Trophoblast cell (in vitro differentiated cells and primary cell): ENCODE measurements at regions not wholly inside any gene's neighbourhood (a gene's known extent, or its start where the extent isn't known, plus 50 kb on each side); places are given as distances from the start of the nearest gene placed in this dataset.
A peak's percentile ranks its signal among the peaks of the same experiment; 100 is the strongest.

Experiments
- DNase-seq, 2 donors: peaks; one replicate each; pipeline ENCODE4 v3.0.0-alpha.2; 2016
- H2AFZ ChIP-seq: 2 replicates; pipeline ENCODE4 v1.6.1; 2013; ENCODE audit warnings: low read length, moderate library complexity, mild to moderate bottlenecking; ENCODE audit not compliant: insufficient read depth, poor library complexity
- H2AK5ac ChIP-seq: 2 replicates; pipeline ENCODE4 v1.6.1; 2013; ENCODE audit warnings: mild to moderate bottlenecking, low read length
- H2BK120ac ChIP-seq: 2 replicates; pipeline ENCODE4 v1.6.1; 2013; ENCODE audit warnings: low read length, mild to moderate bottlenecking, moderate library complexity; ENCODE audit not compliant: insufficient read depth, poor library complexity
- H2BK12ac ChIP-seq: 2 replicates; pipeline ENCODE4 v1.6.1; 2013; ENCODE audit warnings: mild to moderate bottlenecking, low read length, moderate library complexity
- H2BK5ac ChIP-seq: 2 replicates; pipeline ENCODE4 v1.6.1; 2013; ENCODE audit warnings: low read length, low read depth, moderate library complexity, mild to moderate bottlenecking; ENCODE audit not compliant: poor library complexity
- H3K14ac ChIP-seq: 2 replicates; pipeline ENCODE4 v1.6.1; 2013; ENCODE audit warnings: mild to moderate bottlenecking, low read length
- H3K18ac ChIP-seq: 2 replicates; pipeline ENCODE4 v1.6.1; 2013; ENCODE audit warnings: mild to moderate bottlenecking, low read length
- H3K23ac ChIP-seq: 2 replicates; pipeline ENCODE4 v1.6.1; 2013; ENCODE audit warnings: low read length
- H3K27ac ChIP-seq: 2 replicates; pipeline ENCODE4 v1.5.1; 2013; ENCODE audit warnings: low read depth, mild to moderate bottlenecking, inconsistent platforms, low read length, moderate library complexity
- H3K27me3 ChIP-seq: 2 replicates; pipeline ENCODE4 v1.6.1; 2013; ENCODE audit warnings: inconsistent platforms, mild to moderate bottlenecking, low read length, moderate library complexity; ENCODE audit not compliant: insufficient read depth
- H3K36me3 ChIP-seq, 2 experiments: 1 replicate in 1 of 2; 2 replicates in 1 of 2; pipeline ENCODE4 v1.6.1; 2013; ENCODE audit warnings: low read length in 2 of 2, mild to moderate bottlenecking in 2 of 2, moderate library complexity in 1 of 2; ENCODE audit not compliant: insufficient read depth in 2 of 2, control insufficient read depth in 1 of 2
- H3K4ac ChIP-seq: 2 replicates; pipeline ENCODE4 v1.6.1; 2013; ENCODE audit warnings: low read depth, mild to moderate bottlenecking, low read length, moderate library complexity
- H3K4me1 ChIP-seq, 2 experiments: 1 replicate in 1 of 2; 2 replicates in 1 of 2; pipeline ENCODE4 v1.6.1; 2013; ENCODE audit warnings: low read length in 2 of 2, mild to moderate bottlenecking in 2 of 2, moderate library complexity in 1 of 2; ENCODE audit not compliant: insufficient read depth in 2 of 2, control insufficient read depth in 1 of 2
- H3K4me2 ChIP-seq: 2 replicates; pipeline ENCODE4 v1.6.1; 2013; ENCODE audit warnings: inconsistent platforms, mild to moderate bottlenecking, low read length, moderate library complexity
- H3K4me3 ChIP-seq: 2 replicates; pipeline ENCODE4 v1.5.1; 2013; ENCODE audit warnings: mild to moderate bottlenecking, low read depth, low read length, inconsistent platforms
- H3K79me1 ChIP-seq: one replicate; pipeline ENCODE4 v1.6.1; 2013; ENCODE audit warnings: low read length
- H3K79me2 ChIP-seq: 2 replicates; pipeline ENCODE4 v1.6.1; 2013; ENCODE audit warnings: low read length, mild to moderate bottlenecking; ENCODE audit not compliant: control insufficient read depth, insufficient read depth, poor library complexity
- H3K9ac ChIP-seq: 2 replicates; pipeline ENCODE4 v1.6.1; 2013; ENCODE audit warnings: mild to moderate bottlenecking, low read length
- H3K9me3 ChIP-seq: 2 replicates; pipeline ENCODE4 v1.6.1; 2013; ENCODE audit warnings: low read depth, mild to moderate bottlenecking, control low read depth, inconsistent platforms, low read length; ENCODE audit not compliant: insufficient read depth
- H4K12ac ChIP-seq: 2 replicates; pipeline ENCODE4 v1.6.1; 2013; ENCODE audit warnings: low read depth, mild to moderate bottlenecking, low read length, moderate library complexity
- H4K8ac ChIP-seq: 2 replicates; pipeline ENCODE4 v1.6.1; 2013; ENCODE audit warnings: low read depth, mild to moderate bottlenecking, low read length, moderate library complexity
- H4K91ac ChIP-seq: one replicate; pipeline ENCODE4 v1.6.1; 2013; ENCODE audit warnings: low read depth, mild to moderate bottlenecking, low read length, moderate library complexity
- WGBS: extraction: QIAGEN DNeasy Blood & Tissue Kit; methylation state at CpG from one replicate; pipeline ENCODE4 v1.1.7; 2013; ENCODE audit warnings: missing lambda C conversion rate; ENCODE audit not compliant: insufficient read length, insufficient coverage; ENCODE audit errors: extremely low coverage; 5-methylcytosine and 5-hydroxymethylcytosine counted together

- H2BK5ac ChIP-seq: no peak overlapping the region
- no peaks in the 10 kb centered on the region for H3K36me3 ChIP-seq
- no peak overlapping the region for H2BK120ac ChIP-seq
- no peak overlapping the region for H2AK5ac ChIP-seq
- H3K4ac ChIP-seq: no peak overlapping the region
- H4K12ac ChIP-seq: no peak overlapping the region
- H3K79me1 ChIP-seq: no peaks in the 10 kb centered on the region
- whole genome bisulfite sequencing: no CpG with 5 or more reads among the region's 3 CpGs
- peaks cover 1% of the 10 kb centered on the region for H3K9me3 ChIP-seq
- no peak overlapping the region for H3K4me2 ChIP-seq
- H4K8ac ChIP-seq: no peak overlapping the region
- H3K27ac ChIP-seq: no peak overlapping the region
- H3K4me3 ChIP-seq: no peak overlapping the region
- H3K9ac ChIP-seq: no peak overlapping the region
- no peak overlapping the region for H2AFZ ChIP-seq
- no peak overlapping the region for H4K91ac ChIP-seq
- no peak overlapping the region for H3K14ac ChIP-seq
- no peak for DNase-seq
- H3K23ac ChIP-seq: no peak overlapping the region
- H3K4me1 ChIP-seq: no peaks in the 10 kb centered on the region
- no peak overlapping the region for H3K18ac ChIP-seq
- H2BK12ac ChIP-seq: no peak overlapping the region
- no peaks in the 10 kb centered on the region for H3K27me3 ChIP-seq
- no peaks in the 10 kb centered on the region for H3K79me2 ChIP-seq
These were observed 76.4 kb upstream of the VANGL1 start for GRCh38 chr1:115565353-115565752.

GRCh38 chr1:115564201-115564600, 77.6 kb upstream of the VANGL1 start:
- Histone ChIP-seq H2BK12ac (no peak overlapping the region), H3K9ac (no peak overlapping the region), H3K4me3 (no peak overlapping the region), H2BK120ac (no peak overlapping the region), H3K14ac (no peak overlapping the region), H2AK5ac (no peak overlapping the region), H3K36me3 (no peaks in the 10 kb centered on the region), H3K27ac (no peak overlapping the region), H4K12ac (no peak overlapping the region), H3K4me2 (peak overlapping the region; percentile 59), H3K9me3 (peaks cover 1% of the 10 kb centered on the region), H3K18ac (no peak overlapping the region), H3K23ac (no peak overlapping the region), H3K79me2 (no peaks in the 10 kb centered on the region), H3K4me1 (no peaks in the 10 kb centered on the region), H3K27me3 (no peaks in the 10 kb centered on the region), H4K91ac (no peak overlapping the region), H2AFZ (no peak overlapping the region), H4K8ac (no peak overlapping the region), H3K79me1 (no peaks in the 10 kb centered on the region), H2BK5ac (no peak overlapping the region), H3K4ac (no peak overlapping the region)
- peak; percentile 8 to 38 for DNase-seq
- no CpG with 5 or more reads among the region's 25 CpGs for WGBS

GRCh38 chr1:115560027-115560426, 81.7 kb upstream of the VANGL1 start:
- Histone ChIP-seq H2BK120ac (no peak overlapping the region), H3K4me2 (no peak overlapping the region)
- WGBS: no CpG with 5 or more reads among the region's 7 CpGs

GRCh38 chr1:115558275-115558674, 83.5 kb upstream of the VANGL1 start:
- Histone ChIP-seq H2AFZ (no peak overlapping the region), H4K8ac (no peak overlapping the region), H3K4ac (no peak overlapping the region), H4K12ac (no peak overlapping the region), H3K9ac (no peak overlapping the region), H3K4me1 (no peaks in the 10 kb centered on the region), H3K23ac (no peak overlapping the region), H3K27me3 (no peaks in the 10 kb centered on the region), H3K4me3 (no peak overlapping the region), H3K18ac (no peak overlapping the region), H3K79me2 (no peaks in the 10 kb centered on the region), H2BK120ac (no peak overlapping the region), H2BK12ac (no peak overlapping the region), H2BK5ac (no peak overlapping the region), H3K36me3 (no peaks in the 10 kb centered on the region), H3K27ac (no peak overlapping the region), H3K9me3 (no peaks in the 10 kb centered on the region), H4K91ac (no peak overlapping the region), H3K14ac (no peak overlapping the region), H3K79me1 (no peaks in the 10 kb centered on the region), H2AK5ac (no peak overlapping the region), H3K4me2 (no peak overlapping the region)
- DNase-seq: no peak
- no CpG with 5 or more reads among the region's 2 CpGs for WGBS

More at GRCh38 chr1:115560027-115560426, 81.7 kb upstream of the VANGL1 start:
- H2AFZ ChIP-seq: no peak overlapping the region
- H3K14ac ChIP-seq: no peak overlapping the region
- H3K79me2 ChIP-seq: no peaks in the 10 kb centered on the region
- no peak overlapping the region for H3K23ac ChIP-seq
- no peak overlapping the region for H4K12ac ChIP-seq
- H3K9ac ChIP-seq: no peak overlapping the region
- no peaks in the 10 kb centered on the region for H3K27me3 ChIP-seq
- H3K27ac ChIP-seq: no peak overlapping the region
- H2BK5ac ChIP-seq: no peak overlapping the region
- no peak overlapping the region for H3K18ac ChIP-seq
- no peak overlapping the region for H2AK5ac ChIP-seq
- no peak overlapping the region for H2BK12ac ChIP-seq
- no peaks in the 10 kb centered on the region for H3K79me1 ChIP-seq
- no peaks in the 10 kb centered on the region for H3K4me1 ChIP-seq
- H3K36me3 ChIP-seq: no peaks in the 10 kb centered on the region
- H4K91ac ChIP-seq: no peak overlapping the region
- H4K8ac ChIP-seq: no peak overlapping the region
- no peak overlapping the region for H3K4ac ChIP-seq
- no peak for DNase-seq
- no peak overlapping the region for H3K4me3 ChIP-seq
- H3K9me3 ChIP-seq: no peaks in the 10 kb centered on the region
